HG02885 (cell line): ENCODE measurements at regions not wholly inside any gene's neighbourhood (a gene's known extent, or its start where the extent isn't known, plus 50 kb on each side); places are given as distances from the start of the nearest gene placed in this dataset.
"Not testable (repeated sequence)": the region's sequence is repeated elsewhere in the genome, so short reads cannot be mapped to it uniquely, and the experiment has no call there.

Experiments used
- ATAC-seq: cut with Tn5 transposase; IDR thresholded peaks from one replicate; pipeline ENCODE4 v1.9.1; 2021; ENCODE audit warnings: mild to moderate bottlenecking; ENCODE audit not compliant: unreplicated experiment, poor library complexity

GRCh38 chr3:18086078-18086477, 339.1 kb downstream of the SATB1 start:
- no peak for ATAC-seq

- no peak for ATAC-seq
Measured at GRCh38 chr3:18085429-18085828, 339.7 kb downstream of the SATB1 start.

GRCh38 chr3:18083273-18083590, 340.8 kb upstream of the TBC1D5 start:
- ATAC-seq: not testable (repeated sequence)

GRCh38 chr3:18082551-18083272, 340.3 kb upstream of the TBC1D5 start:
- no peak for ATAC-seq

GRCh38 chr3:18080198-18080689, 337.8 kb upstream of the TBC1D5 start:
- no peak for ATAC-seq

- ATAC-seq: no peak
Measured at GRCh38 chr3:18079739-18080138, 337.3 kb upstream of the TBC1D5 start.

GRCh38 chr3:18079062-18079461, 336.6 kb upstream of the TBC1D5 start:
- ATAC-seq: no peak

- no peak for ATAC-seq
Measured at GRCh38 chr3:18077128-18077840, 334.9 kb upstream of the TBC1D5 start.

- ATAC-seq: no peak
Measured at GRCh38 chr3:18076301-18076700, 333.9 kb upstream of the TBC1D5 start.

- ATAC-seq: no peak
Measured at GRCh38 chr3:18075799-18076198, 333.4 kb upstream of the TBC1D5 start.

GRCh38 chr3:18071833-18072232, 329.4 kb upstream of the TBC1D5 start:
- no peak for ATAC-seq

GRCh38 chr3:18070944-18071343, 328.5 kb upstream of the TBC1D5 start:
- ATAC-seq: no peak

GRCh38 chr3:18070231-18070630, 327.8 kb upstream of the TBC1D5 start:
- ATAC-seq: no peak

- no peak for ATAC-seq
Measured at GRCh38 chr3:18069568-18069967, 327.1 kb upstream of the TBC1D5 start.

- ATAC-seq: no peak
Measured at GRCh38 chr3:18066899-18067582, 324.6 kb upstream of the TBC1D5 start.

GRCh38 chr3:18064586-18064985, 322.2 kb upstream of the TBC1D5 start:
- ATAC-seq: no peak

- no peak for ATAC-seq
Measured at GRCh38 chr3:18062657-18063025, 320.2 kb upstream of the TBC1D5 start.

GRCh38 chr3:18061737-18062656, 319.6 kb upstream of the TBC1D5 start:
- no peak for ATAC-seq

GRCh38 chr3:18058666-18059065, 316.2 kb upstream of the TBC1D5 start:
- ATAC-seq: no peak

- no peak for ATAC-seq
Measured at GRCh38 chr3:18057471-18058091, 315.1 kb upstream of the TBC1D5 start.
